Esophagus muscularis mucosa (tissue), 3 donors: ENCODE measurements at regions not wholly inside any gene's neighbourhood (a gene's known extent, or its start where the extent isn't known, plus 50 kb on each side); places are given as distances from the start of the nearest gene placed in this dataset.

Experiments used
- POLR2A ChIP-seq: fragments of 450-650 bp; IDR thresholded peaks from one replicate; pipeline ENCODE4 v1.6.1; 2017; ENCODE audit warnings: antibody characterized with exemption, moderate library complexity, mild to moderate bottlenecking, low read depth
- POLR2AphosphoS5 ChIP-seq, 2 donors: sonication (generic); formaldehyde crosslinking; IDR thresholded peaks; one replicate each; pipeline ENCODE4 v1.6.1; 2017; ENCODE audit warnings: antibody characterized with exemption in 2 of 2
- TF ChIP-seq, protein P1 (sequence below), 3 experiments: fragments of 200-600 bp in 2 of 3; fragments of 450-650 bp in 1 of 3; sonication (generic) in 2 of 3; IDR thresholded peaks; one replicate each; pipeline ENCODE4 v1.5.1; 2017 to 2019; ENCODE audit warnings: antibody characterized with exemption in 3 of 3, mild to moderate bottlenecking in 2 of 3, moderate library complexity in 1 of 3

DNA sequence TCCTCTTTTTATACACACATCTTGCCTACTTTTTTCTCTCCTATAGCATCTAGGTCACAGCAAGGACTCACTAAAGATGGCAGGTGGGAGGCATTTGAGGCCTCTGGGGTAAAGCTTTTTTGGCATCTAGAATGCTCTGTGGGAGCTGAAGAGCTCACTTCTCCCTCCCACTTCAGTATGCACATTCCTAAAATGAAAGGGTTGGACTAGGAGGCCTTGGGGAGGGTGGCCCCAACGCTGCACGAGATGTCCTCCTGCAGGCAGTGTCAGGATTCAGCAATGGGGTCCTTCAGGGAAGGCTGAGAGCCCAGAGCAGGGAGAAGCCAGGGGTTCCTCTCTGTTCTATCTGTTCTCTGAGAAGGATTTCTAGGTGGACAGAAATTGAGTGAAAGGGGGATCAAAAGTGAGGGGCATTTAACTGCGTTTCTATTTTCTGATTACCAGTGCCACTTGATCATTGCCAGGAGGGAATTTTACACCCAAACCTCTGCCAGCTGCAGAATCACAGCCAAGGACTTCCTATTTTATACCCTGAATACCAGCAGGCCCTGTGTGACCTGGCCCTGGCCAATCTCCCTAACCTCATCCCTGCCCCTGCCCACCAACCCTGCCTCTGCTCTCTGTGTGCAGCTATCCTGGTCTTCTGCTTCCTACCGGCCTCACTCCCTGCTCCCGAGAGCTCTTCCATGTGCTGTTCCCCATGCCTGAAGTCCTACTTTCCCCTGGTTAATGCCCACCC lies 186.2 kb downstream of the CYP26B1 start:
- TF ChIP-seq POLR2A (no peak), POLR2AphosphoS5 (IDR thresholded peaks at IDR 0.05) (no peak)
- TF ChIP-seq, protein P1, sequence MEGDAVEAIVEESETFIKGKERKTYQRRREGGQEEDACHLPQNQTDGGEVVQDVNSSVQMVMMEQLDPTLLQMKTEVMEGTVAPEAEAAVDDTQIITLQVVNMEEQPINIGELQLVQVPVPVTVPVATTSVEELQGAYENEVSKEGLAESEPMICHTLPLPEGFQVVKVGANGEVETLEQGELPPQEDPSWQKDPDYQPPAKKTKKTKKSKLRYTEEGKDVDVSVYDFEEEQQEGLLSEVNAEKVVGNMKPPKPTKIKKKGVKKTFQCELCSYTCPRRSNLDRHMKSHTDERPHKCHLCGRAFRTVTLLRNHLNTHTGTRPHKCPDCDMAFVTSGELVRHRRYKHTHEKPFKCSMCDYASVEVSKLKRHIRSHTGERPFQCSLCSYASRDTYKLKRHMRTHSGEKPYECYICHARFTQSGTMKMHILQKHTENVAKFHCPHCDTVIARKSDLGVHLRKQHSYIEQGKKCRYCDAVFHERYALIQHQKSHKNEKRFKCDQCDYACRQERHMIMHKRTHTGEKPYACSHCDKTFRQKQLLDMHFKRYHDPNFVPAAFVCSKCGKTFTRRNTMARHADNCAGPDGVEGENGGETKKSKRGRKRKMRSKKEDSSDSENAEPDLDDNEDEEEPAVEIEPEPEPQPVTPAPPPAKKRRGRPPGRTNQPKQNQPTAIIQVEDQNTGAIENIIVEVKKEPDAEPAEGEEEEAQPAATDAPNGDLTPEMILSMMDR (IDR thresholded peaks at IDR 0.05) = no peak
